ENCODE measurements at regions not wholly inside any gene's neighbourhood (a gene's known extent, or its start where the extent isn't known, plus 50 kb on each side); places are given as distances from the start of the nearest gene placed in this dataset.

DNA sequence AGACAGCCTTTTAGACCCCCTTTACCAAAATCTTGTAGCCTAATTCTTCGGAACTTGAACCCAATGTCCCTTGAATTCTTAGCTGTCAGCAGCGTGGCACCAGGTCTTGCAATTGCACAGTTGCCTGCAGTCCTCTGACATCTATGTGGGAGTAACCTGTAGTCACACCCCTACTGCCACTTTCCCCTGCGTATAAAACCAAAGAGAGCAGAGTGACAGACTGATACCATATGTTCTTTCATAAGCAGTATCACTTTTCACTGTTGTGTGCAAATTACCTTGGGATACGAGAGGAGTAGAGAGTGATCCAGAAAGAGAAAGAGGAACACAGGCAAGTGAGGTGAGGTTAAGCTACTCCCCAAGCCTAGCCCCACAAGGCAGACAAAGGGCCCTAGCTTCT, 364.3 kb upstream of the ADAMTSL1 start:
- H3K36me3 ChIP-seq (ENCODE audit: control insufficient read depth in 2 of 2, insufficient read depth in 2 of 2, low read length in 1 of 2): no peaks in the 10 kb centered on the region
- no peaks in the 10 kb centered on the region for H3K27me3 ChIP-seq (ENCODE audit: control insufficient read depth in 1 of 2, insufficient read depth in 2 of 2, low read length in 2 of 2)
- 84 to 89% methylated on average over 4 of the region's 4 CpGs for WGBS, 2 donors
- H3K9me3 ChIP-seq (ENCODE audit: control insufficient read depth in 2 of 2, insufficient read depth in 1 of 2, low read depth in 1 of 2, low read length in 1 of 2): no peaks in the 10 kb centered on the region
- no peak overlapping the region for H3K4me3 ChIP-seq (ENCODE audit: low read depth in 1 of 2, low read length in 2 of 2)
- H3K27ac ChIP-seq (ENCODE audit: low read depth in 2 of 2, low read length in 1 of 2): no peak overlapping the region
- no peaks in the 10 kb centered on the region for H3K4me1 ChIP-seq (ENCODE audit: control insufficient read depth in 2 of 2, insufficient read depth in 2 of 2, low read length in 1 of 2)

DNA sequence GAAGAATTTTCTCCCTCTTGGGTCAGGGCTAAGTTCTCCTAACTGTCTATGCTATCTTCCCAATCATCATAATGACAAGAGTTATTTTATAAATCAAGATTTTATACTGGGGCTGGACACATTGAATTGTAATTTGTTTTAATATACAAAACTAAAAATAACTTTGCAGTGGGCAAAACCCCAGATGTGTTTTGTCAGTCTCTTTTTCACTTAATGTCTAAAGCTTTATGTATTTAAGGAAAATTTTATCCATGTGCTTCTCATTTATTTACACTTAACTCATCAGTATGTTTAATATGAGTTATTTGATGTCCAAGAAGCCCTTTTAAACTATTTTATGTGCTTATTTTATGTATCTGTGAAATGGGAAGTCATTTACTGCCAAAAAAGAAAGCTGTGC, 362.8 kb upstream of the ADAMTSL1 start:
- Histone ChIP-seq H3K27me3 (ENCODE audit: control insufficient read depth in 1 of 2, insufficient read depth in 2 of 2, low read length in 2 of 2) (no peaks in the 10 kb centered on the region), H3K27ac (ENCODE audit: low read depth in 2 of 2, low read length in 1 of 2) (no peak overlapping the region), H3K9me3 (ENCODE audit: control insufficient read depth in 2 of 2, insufficient read depth in 1 of 2, low read depth in 1 of 2, low read length in 1 of 2) (no peaks in the 10 kb centered on the region), H3K36me3 (ENCODE audit: control insufficient read depth in 2 of 2, insufficient read depth in 2 of 2, low read length in 1 of 2) (no peaks in the 10 kb centered on the region), H3K4me3 (ENCODE audit: low read depth in 1 of 2, low read length in 2 of 2) (no peak overlapping the region), H3K4me1 (ENCODE audit: control insufficient read depth in 2 of 2, insufficient read depth in 2 of 2, low read length in 1 of 2) (no peaks in the 10 kb centered on the region)

DNA sequence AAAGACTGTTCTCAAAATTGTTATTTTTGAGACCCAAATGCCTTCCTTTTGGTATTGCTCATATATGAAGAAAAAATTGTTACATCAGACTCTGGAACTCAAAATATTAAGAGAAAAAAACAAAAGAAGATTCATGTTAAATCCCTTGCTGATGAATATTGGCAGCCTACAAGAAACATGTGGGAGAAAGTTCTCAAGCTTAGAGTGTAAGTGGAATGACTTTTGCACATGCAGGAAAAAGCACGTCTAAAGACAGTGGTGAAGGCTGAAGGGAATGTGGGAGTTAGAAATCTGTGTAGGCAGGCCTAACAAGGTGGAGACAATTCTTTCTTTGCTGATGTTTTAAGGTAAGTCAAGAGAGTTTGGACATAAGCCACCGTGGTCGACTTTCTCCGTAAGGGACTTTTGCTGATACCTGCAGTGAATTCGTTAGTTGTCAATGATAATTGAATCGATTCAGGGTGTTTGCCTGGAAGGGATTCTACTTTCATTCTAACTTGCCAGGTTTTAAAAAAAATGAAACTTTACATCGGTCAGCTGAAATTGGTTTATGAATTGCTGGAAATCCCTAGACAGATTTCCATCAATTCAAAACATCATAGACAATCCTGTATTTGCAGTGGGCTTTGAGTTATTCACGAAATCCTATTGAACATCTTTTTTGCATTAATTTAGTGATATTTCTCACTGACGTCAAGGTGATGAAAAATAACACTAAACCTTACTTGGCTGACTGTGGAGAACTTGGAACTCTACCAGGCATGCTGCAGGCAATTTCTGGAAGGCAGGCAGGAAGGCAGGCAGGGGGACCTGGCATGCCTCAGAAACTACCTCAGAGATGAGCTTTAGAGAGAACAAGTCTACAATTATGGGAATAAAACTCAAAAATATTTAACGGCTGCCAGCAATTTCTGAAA, 359.1 kb upstream of the ADAMTSL1 start:
- Histone ChIP-seq H3K27ac (ENCODE audit: low read depth in 2 of 2, low read length in 1 of 2) (no peak overlapping the region), H3K4me3 (ENCODE audit: low read depth in 1 of 2, low read length in 2 of 2) (no peak overlapping the region), H3K9me3 (ENCODE audit: control insufficient read depth in 2 of 2, insufficient read depth in 1 of 2, low read depth in 1 of 2, low read length in 1 of 2) (no peaks in the 10 kb centered on the region), H3K36me3 (ENCODE audit: control insufficient read depth in 2 of 2, insufficient read depth in 2 of 2, low read length in 1 of 2) (no peaks in the 10 kb centered on the region), H3K4me1 (ENCODE audit: control insufficient read depth in 2 of 2, insufficient read depth in 2 of 2, low read length in 1 of 2) (no peaks in the 10 kb centered on the region), H3K27me3 (ENCODE audit: control insufficient read depth in 1 of 2, insufficient read depth in 2 of 2, low read length in 2 of 2) (no peaks in the 10 kb centered on the region)
- WGBS, 2 donors: 39 to 56% methylated on average over 10 of the region's 10 CpGs

DNA sequence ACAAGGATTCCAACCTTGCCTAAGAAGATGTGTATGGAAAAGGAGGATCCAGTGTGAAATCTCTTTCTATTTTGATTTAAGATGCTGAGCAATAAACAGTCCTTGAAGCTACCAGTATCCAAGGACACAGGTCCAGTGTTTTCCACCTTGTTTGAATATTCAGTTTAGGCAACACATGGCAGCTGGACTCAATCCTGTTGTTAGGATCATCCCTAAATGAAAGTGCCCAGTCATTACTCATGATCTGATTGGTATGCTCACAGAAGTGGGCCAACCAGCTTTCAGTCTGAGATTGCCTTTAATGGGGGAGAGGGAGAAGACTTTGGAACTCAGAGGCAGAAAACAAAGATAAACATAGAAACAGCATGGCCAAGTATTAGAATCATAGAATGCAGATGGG, 355.7 kb upstream of the ADAMTSL1 start:
- no peak overlapping the region for H3K4me3 ChIP-seq (ENCODE audit: low read depth in 1 of 2, low read length in 2 of 2)
- no peaks in the 10 kb centered on the region for H3K36me3 ChIP-seq (ENCODE audit: control insufficient read depth in 2 of 2, insufficient read depth in 2 of 2, low read length in 1 of 2)
- no peak overlapping the region for H3K27ac ChIP-seq (ENCODE audit: low read depth in 2 of 2, low read length in 1 of 2)
- H3K27me3 ChIP-seq (ENCODE audit: control insufficient read depth in 1 of 2, insufficient read depth in 2 of 2, low read length in 2 of 2): no peaks in the 10 kb centered on the region
- H3K4me1 ChIP-seq (ENCODE audit: control insufficient read depth in 2 of 2, insufficient read depth in 2 of 2, low read length in 1 of 2): no peaks in the 10 kb centered on the region
- no peaks in the 10 kb centered on the region for H3K9me3 ChIP-seq (ENCODE audit: control insufficient read depth in 2 of 2, insufficient read depth in 1 of 2, low read depth in 1 of 2, low read length in 1 of 2)

DNA sequence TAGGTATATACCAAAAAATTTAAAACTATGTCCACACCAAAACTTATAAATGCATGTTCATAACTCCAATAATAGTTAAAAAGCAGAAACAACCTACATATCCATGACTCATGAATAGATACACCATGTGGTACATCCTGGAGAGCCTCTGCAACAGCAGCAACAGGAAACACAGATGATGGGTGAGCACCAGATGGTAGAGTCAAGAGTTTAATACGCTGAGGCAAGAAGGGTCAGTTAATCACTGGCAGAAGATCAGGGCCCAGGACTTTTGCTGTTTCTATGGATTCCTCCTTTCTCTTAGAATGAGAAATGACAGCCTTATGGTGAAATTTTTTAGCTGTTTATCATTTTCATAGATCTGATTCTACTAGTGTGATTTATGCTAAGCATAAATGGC, 351.8 kb upstream of the ADAMTSL1 start:
- Histone ChIP-seq H3K4me3 (ENCODE audit: low read depth in 1 of 2, low read length in 2 of 2) (no peak overlapping the region), H3K27ac (ENCODE audit: low read depth in 2 of 2, low read length in 1 of 2) (no peak overlapping the region), H3K9me3 (ENCODE audit: control insufficient read depth in 2 of 2, insufficient read depth in 1 of 2, low read depth in 1 of 2, low read length in 1 of 2) (no peaks in the 10 kb centered on the region), H3K36me3 (ENCODE audit: control insufficient read depth in 2 of 2, insufficient read depth in 2 of 2, low read length in 1 of 2) (no peaks in the 10 kb centered on the region), H3K4me1 (ENCODE audit: control insufficient read depth in 2 of 2, insufficient read depth in 2 of 2, low read length in 1 of 2) (no peaks in the 10 kb centered on the region), H3K27me3 (ENCODE audit: control insufficient read depth in 1 of 2, insufficient read depth in 2 of 2, low read length in 2 of 2) (no peaks in the 10 kb centered on the region)
- WGBS, 2 donors: 48 to 53% methylated on average over 1 of the region's 1 CpG

DNA sequence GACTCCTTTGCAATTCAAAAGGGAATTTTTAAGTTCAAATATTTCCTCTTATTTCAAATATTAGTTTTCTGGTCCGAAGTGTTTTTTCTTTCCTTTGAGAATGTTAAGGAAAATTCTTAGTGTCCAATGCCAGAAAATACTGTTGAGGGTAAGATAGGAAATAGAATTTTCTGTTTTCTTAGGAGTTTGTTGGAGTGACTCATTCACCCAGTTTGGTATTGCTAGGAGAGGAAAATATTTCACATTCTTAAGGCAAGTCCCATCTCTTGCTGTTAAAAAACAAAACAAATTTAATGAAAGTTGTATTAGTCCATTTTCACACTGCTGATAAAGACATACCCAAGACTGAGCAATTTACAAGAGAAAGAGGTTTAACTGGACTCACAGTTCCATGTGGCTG, 349.2 kb upstream of the ADAMTSL1 start:
- Histone ChIP-seq H3K27me3 (ENCODE audit: control insufficient read depth in 1 of 2, insufficient read depth in 2 of 2, low read length in 2 of 2) (no peaks in the 10 kb centered on the region), H3K27ac (ENCODE audit: low read depth in 2 of 2, low read length in 1 of 2) (no peak overlapping the region), H3K4me1 (ENCODE audit: control insufficient read depth in 2 of 2, insufficient read depth in 2 of 2, low read length in 1 of 2) (no peaks in the 10 kb centered on the region), H3K36me3 (ENCODE audit: control insufficient read depth in 2 of 2, insufficient read depth in 2 of 2, low read length in 1 of 2) (no peaks in the 10 kb centered on the region), H3K9me3 (ENCODE audit: control insufficient read depth in 2 of 2, insufficient read depth in 1 of 2, low read depth in 1 of 2, low read length in 1 of 2) (no peaks in the 10 kb centered on the region), H3K4me3 (ENCODE audit: low read depth in 1 of 2, low read length in 2 of 2) (no peak overlapping the region)
- 88 to 90% methylated on average over 1 of the region's 1 CpG for WGBS, 2 donors

DNA sequence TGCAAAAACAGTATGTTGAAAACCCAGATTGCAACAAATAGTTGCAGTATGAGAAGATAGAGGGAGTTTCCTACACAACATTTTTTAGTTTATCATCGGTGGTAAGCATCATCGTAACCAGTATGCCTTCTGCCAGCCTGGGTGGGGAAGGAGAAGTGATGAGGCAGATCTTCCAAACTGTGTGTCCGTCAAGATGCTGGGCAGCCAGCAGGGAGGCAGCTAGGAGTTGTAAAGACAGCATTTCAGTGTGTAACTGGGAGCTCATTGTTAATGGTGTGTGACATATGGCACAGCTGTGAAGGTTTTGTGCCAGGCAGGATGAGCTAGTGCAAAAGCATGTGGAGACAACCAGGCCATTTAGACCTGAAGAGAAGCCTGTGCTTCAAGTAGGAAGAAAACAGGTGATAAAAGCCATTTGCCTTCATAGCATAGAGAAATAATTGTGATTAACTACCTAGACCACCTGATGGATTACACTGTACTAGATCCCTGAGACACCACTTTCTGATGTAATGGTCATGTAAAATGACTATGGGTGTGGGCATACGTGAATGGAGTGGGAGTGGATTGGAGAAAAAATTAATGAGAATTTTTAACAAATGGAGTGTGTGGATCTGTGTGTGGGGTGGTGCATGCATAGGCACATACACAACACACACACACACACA, 347.0 kb upstream of the ADAMTSL1 start:
- H3K27ac ChIP-seq (ENCODE audit: low read depth in 2 of 2, low read length in 1 of 2): peak overlapping the region in 1 of 2 donors; percentile 15
- WGBS, 2 donors: 66 to 70% methylated on average over 4 of the region's 4 CpGs
- H3K4me1 ChIP-seq (ENCODE audit: control insufficient read depth in 2 of 2, insufficient read depth in 2 of 2, low read length in 1 of 2): no peaks in the 10 kb centered on the region
- no peaks in the 10 kb centered on the region for H3K9me3 ChIP-seq (ENCODE audit: control insufficient read depth in 2 of 2, insufficient read depth in 1 of 2, low read depth in 1 of 2, low read length in 1 of 2)
- H3K36me3 ChIP-seq (ENCODE audit: control insufficient read depth in 2 of 2, insufficient read depth in 2 of 2, low read length in 1 of 2): no peaks in the 10 kb centered on the region
- no peaks in the 10 kb centered on the region for H3K27me3 ChIP-seq (ENCODE audit: control insufficient read depth in 1 of 2, insufficient read depth in 2 of 2, low read length in 2 of 2)
- H3K4me3 ChIP-seq (ENCODE audit: low read depth in 1 of 2, low read length in 2 of 2): no peak overlapping the region

DNA sequence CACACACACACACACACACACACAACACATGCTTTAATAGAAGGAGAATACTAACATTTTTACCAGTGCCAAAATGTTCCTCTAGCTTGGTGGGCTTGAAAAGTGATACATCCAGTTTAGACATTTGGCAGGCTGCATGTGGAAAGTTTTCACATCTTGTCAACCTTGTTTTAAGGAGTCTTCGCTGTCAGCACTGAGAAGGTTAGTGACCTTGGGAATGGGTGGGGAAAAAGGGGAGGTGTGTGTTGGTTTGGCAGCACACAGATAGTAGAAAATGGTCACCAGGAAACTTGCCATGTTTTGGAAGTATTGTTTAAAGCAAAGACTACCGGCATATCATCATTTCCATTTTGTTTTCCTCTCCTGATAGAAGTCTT, 346.5 kb upstream of the ADAMTSL1 start:
- H3K9me3 ChIP-seq (ENCODE audit: control insufficient read depth in 2 of 2, insufficient read depth in 1 of 2, low read depth in 1 of 2, low read length in 1 of 2): no peaks in the 10 kb centered on the region
- no peak overlapping the region for H3K4me3 ChIP-seq (ENCODE audit: low read depth in 1 of 2, low read length in 2 of 2)
- 43 to 68% methylated on average over 2 of the region's 2 CpGs for WGBS, 2 donors
- H3K27ac ChIP-seq (ENCODE audit: low read depth in 2 of 2, low read length in 1 of 2): no peak overlapping the region
- no peaks in the 10 kb centered on the region for H3K4me1 ChIP-seq (ENCODE audit: control insufficient read depth in 2 of 2, insufficient read depth in 2 of 2, low read length in 1 of 2)
- no peaks in the 10 kb centered on the region for H3K27me3 ChIP-seq (ENCODE audit: control insufficient read depth in 1 of 2, insufficient read depth in 2 of 2, low read length in 2 of 2)
- no peaks in the 10 kb centered on the region for H3K36me3 ChIP-seq (ENCODE audit: control insufficient read depth in 2 of 2, insufficient read depth in 2 of 2, low read length in 1 of 2)

DNA sequence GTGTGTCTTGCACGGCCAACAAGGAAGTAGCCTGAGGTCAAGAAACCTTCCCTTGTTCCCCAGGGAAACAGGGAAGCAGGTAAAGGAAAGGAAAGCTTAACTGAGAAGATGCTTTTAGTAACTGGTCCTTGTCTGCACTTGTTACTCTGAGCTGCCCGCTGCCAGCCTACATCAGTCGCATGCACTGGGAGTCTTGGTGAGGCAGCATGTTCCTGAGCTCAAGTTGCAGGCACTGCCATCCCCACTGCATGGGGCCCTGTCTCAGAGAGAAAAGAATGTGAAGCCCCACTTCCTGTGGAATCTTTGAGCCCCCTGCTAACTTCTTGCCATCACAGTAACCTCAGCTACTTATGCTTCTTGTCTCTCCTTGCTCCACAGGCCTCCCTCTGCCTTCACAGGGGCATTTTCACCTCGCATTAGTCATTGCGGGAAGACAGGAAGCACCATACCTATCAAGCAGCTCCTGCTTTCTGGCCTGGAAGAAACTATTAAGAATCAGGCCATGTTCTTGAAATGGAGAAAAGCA, 344.1 kb upstream of the ADAMTSL1 start:
- no peaks in the 10 kb centered on the region for H3K4me1 ChIP-seq (ENCODE audit: control insufficient read depth in 2 of 2, insufficient read depth in 2 of 2, low read length in 1 of 2)
- H3K36me3 ChIP-seq (ENCODE audit: control insufficient read depth in 2 of 2, insufficient read depth in 2 of 2, low read length in 1 of 2): no peaks in the 10 kb centered on the region
- H3K27ac ChIP-seq (ENCODE audit: low read depth in 2 of 2, low read length in 1 of 2): no peak overlapping the region
- 83 to 85% methylated on average over 5 of the region's 5 CpGs for WGBS, 2 donors
- H3K4me3 ChIP-seq (ENCODE audit: low read depth in 1 of 2, low read length in 2 of 2): no peak overlapping the region
- H3K27me3 ChIP-seq (ENCODE audit: control insufficient read depth in 1 of 2, insufficient read depth in 2 of 2, low read length in 2 of 2): no peaks in the 10 kb centered on the region
- H3K9me3 ChIP-seq (ENCODE audit: control insufficient read depth in 2 of 2, insufficient read depth in 1 of 2, low read depth in 1 of 2, low read length in 1 of 2): no peaks in the 10 kb centered on the region

All from esophagus (tissue), 2 donors.